ENCODE measurements at regions not wholly inside any gene's neighbourhood (a gene's known extent, or its start where the extent isn't known, plus 50 kb on each side); places are given as distances from the start of the nearest gene placed in this dataset.

DNA sequence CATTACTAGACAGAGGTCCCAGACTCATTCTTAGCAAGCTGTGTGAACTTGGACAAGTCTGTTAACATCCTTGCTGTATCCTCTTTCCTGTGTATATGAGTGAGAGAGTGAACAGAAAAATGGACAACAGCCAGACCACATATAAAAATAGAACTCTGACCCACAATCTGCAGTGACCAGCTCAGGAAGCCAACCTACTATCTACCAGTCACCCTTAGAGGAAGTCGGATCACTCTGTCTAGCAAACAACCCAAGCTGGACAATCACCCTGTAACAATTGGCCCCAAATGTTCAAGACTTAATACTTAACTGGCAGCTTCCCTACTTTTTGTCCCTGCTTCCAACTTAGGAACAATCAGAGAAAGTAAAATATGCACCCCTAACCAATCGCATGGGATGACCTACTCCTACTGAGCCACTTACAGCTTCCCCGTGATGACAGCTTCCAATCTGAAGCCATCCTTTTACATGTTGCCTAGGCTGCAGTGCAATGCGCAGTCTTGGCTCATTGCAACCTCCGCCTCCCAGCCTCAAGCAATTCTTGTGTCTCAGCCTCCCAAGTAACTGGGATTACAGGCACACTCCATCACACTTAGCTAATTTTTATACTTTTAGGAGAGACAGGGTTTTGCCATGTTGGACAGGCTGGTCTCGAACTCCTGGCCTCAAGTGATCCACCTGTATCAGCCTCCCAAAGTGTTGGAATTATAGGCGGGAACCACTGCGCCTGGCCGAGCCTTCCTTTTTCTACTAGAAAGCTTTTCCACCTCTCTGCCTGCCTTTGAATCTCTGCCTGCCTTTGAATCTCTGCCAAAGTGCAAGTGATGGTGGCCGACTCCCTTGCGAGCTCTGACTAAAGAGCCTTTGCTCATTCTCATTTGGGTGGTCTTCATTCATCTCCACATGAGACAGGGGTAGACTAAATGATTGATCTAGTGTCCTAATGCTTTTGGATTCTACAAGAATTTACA lies 158.3 kb upstream of the NDUFV2 start:
- CTCF ChIA-PET = no interaction called here
- BruUV-seq (replicated peaks) = no TSS peak
- intact Hi-C loops (cut with micrococcal nuclease; ENCODE audit: unreplicated experiment) = no loop called here
- Mint-ChIP-seq H3K27ac (ENCODE audit: unreplicated experiment) (peak overlapping the region; percentile 10), H3K4me1 (ENCODE audit: low read depth, unreplicated experiment) (peaks cover 57% of the 10 kb centered on the region), H3K9me3 (ENCODE audit: low read depth, unreplicated experiment) (no peaks in the 10 kb centered on the region), H3K4me3 (ENCODE audit: low read depth, unreplicated experiment) (no peak overlapping the region), H3K27me3 (ENCODE audit: unreplicated experiment) (no peaks in the 10 kb centered on the region), H3K36me3 (ENCODE audit: insufficient read depth, unreplicated experiment) (peaks cover 5% of the 10 kb centered on the region)
- DNase-seq = no peak
- TF ChIP-seq, protein P1, sequence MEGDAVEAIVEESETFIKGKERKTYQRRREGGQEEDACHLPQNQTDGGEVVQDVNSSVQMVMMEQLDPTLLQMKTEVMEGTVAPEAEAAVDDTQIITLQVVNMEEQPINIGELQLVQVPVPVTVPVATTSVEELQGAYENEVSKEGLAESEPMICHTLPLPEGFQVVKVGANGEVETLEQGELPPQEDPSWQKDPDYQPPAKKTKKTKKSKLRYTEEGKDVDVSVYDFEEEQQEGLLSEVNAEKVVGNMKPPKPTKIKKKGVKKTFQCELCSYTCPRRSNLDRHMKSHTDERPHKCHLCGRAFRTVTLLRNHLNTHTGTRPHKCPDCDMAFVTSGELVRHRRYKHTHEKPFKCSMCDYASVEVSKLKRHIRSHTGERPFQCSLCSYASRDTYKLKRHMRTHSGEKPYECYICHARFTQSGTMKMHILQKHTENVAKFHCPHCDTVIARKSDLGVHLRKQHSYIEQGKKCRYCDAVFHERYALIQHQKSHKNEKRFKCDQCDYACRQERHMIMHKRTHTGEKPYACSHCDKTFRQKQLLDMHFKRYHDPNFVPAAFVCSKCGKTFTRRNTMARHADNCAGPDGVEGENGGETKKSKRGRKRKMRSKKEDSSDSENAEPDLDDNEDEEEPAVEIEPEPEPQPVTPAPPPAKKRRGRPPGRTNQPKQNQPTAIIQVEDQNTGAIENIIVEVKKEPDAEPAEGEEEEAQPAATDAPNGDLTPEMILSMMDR (IDR thresholded peaks at IDR 0.05; ENCODE audit: unreplicated experiment) = no peak

DNA sequence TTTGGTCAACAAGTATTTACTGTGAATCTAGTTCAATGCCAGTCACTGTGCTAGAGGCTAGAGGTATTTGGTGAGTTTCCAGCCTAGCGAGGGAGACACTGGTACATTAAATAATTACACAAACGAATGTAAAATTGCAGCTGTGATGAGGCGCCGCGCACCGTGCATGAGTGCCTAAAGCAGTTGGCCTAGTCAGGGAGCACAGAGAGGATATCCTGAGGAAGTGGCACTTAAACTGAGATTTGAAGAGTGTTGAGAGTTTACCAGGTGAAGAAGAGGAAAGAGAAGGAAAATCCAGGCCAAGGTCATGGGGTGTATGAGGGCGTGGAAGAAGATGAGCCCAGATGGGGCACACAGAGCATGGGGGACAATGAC lies 157.6 kb upstream of the NDUFV2 start:
- Mint-ChIP-seq H3K4me1 (ENCODE audit: low read depth, unreplicated experiment) (peaks cover 64% of the 10 kb centered on the region), H3K27me3 (ENCODE audit: unreplicated experiment) (no peaks in the 10 kb centered on the region), H3K36me3 (ENCODE audit: insufficient read depth, unreplicated experiment) (peaks cover 5% of the 10 kb centered on the region), H3K4me3 (ENCODE audit: low read depth, unreplicated experiment) (no peak overlapping the region), H3K27ac (ENCODE audit: unreplicated experiment) (peak overlapping the region; percentile 10), H3K9me3 (ENCODE audit: low read depth, unreplicated experiment) (no peaks in the 10 kb centered on the region)
- TF ChIP-seq, protein P1 (IDR thresholded peaks at IDR 0.05; ENCODE audit: unreplicated experiment) = no peak
- intact Hi-C loops (cut with micrococcal nuclease; ENCODE audit: unreplicated experiment) = no loop called here
- CTCF ChIA-PET = no interaction called here
- no peak for DNase-seq
- BruUV-seq (replicated peaks) = no TSS peak

DNA sequence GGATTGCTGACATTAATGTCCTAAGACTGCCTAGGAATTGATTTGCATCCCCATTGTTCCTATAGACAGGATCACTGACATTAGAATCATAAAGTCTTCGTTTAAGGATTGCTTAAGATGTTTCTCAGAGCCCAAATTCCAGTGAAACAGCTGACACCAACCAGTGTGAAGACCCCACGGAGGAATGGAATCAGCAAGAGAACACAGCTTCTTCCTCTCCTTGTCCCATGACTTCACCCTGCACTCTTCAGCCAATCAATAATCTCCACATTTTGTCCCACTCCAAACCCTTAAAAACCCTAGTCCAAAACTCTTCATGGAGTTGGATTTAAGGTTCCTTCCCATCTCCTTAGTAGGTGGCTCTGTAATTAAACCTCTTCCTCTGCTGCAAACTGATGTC lies 157.0 kb upstream of the NDUFV2 start:
- BruUV-seq (replicated peaks) = no TSS peak
- H3K4me3 Mint-ChIP-seq (ENCODE audit: low read depth, unreplicated experiment) = no peak overlapping the region
- H3K36me3 Mint-ChIP-seq (ENCODE audit: insufficient read depth, unreplicated experiment) = peaks cover 5% of the 10 kb centered on the region
- no peaks in the 10 kb centered on the region for H3K27me3 Mint-ChIP-seq (ENCODE audit: unreplicated experiment)
- peak overlapping the region; percentile 31 for H3K27ac Mint-ChIP-seq (ENCODE audit: unreplicated experiment)
- intact Hi-C loops (cut with micrococcal nuclease; ENCODE audit: unreplicated experiment) = no loop called here
- CTCF ChIA-PET = no interaction called here
- TF ChIP-seq, protein P1 (IDR thresholded peaks at IDR 0.05; ENCODE audit: unreplicated experiment) = no peak
- H3K4me1 Mint-ChIP-seq (ENCODE audit: low read depth, unreplicated experiment) = peaks cover 65% of the 10 kb centered on the region
- no peak for DNase-seq
- H3K9me3 Mint-ChIP-seq (ENCODE audit: low read depth, unreplicated experiment) = no peaks in the 10 kb centered on the region

DNA sequence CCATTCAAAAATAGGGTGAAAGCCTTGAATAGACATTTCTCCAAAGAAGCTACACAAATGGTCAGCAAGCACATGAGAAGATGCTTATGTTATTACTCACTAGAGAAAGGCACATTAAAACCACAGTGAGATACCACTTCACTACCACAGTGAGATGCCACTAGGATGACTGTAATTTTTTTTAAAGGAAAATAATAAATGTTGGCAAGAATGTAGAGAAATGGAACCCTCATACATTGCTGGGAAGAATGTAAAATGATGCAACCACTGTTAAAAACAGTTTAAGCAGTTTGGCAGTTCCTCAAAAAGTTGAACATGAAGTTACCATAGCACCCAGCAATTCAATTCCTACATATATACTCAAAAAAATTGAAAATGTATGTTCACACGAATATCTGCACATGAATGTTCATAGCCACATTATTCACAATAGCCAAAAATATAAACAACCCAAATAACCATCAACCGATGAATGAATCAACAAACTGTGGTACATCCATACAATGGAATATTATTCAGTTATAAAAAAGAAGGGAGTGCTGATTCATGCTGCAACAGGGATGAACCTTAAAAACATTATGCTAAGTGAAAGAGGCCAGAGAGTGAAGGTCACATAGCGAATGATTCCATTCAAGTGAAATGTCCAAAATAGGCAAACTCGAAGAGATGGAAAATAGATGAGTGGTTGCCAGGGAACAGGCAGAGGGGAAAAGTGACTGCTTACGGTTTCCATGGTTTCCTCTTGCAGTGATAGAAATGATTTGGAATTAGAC lies 156.2 kb upstream of the NDUFV2 start:
- TF ChIP-seq, protein P1 (IDR thresholded peaks at IDR 0.05; ENCODE audit: unreplicated experiment) = no peak
- peak overlapping the region; percentile 44 for H3K27ac Mint-ChIP-seq (ENCODE audit: unreplicated experiment)
- H3K36me3 Mint-ChIP-seq (ENCODE audit: insufficient read depth, unreplicated experiment) = peaks cover 5% of the 10 kb centered on the region
- no peaks in the 10 kb centered on the region for H3K27me3 Mint-ChIP-seq (ENCODE audit: unreplicated experiment)
- intact Hi-C loops (cut with micrococcal nuclease; ENCODE audit: unreplicated experiment) = no loop called here
- DNase-seq = no peak
- CTCF ChIA-PET = no interaction called here
- no TSS peak for BruUV-seq (replicated peaks)
- peaks cover 65% of the 10 kb centered on the region for H3K4me1 Mint-ChIP-seq (ENCODE audit: low read depth, unreplicated experiment)
- no peak overlapping the region for H3K4me3 Mint-ChIP-seq (ENCODE audit: low read depth, unreplicated experiment)
- no peaks in the 10 kb centered on the region for H3K9me3 Mint-ChIP-seq (ENCODE audit: low read depth, unreplicated experiment)

Measured in Calu3 (cell line).